ENCODE measurements at regions not wholly inside any gene's neighbourhood (a gene's known extent, or its start where the extent isn't known, plus 50 kb on each side); places are given as distances from the start of the nearest gene placed in this dataset.

- TF ChIP-seq CHD7 (IDR thresholded peaks at IDR 0.05; ENCODE audit: insufficient replicate concordance, low read length) = no peak
- TF ChIP-seq RAD21 (IDR thresholded peaks at IDR 0.05 in 1 of 2, conservative IDR thresholded peaks at IDR 0.05 in 1 of 2; ENCODE audit: low read depth in 2 of 2, low read length in 2 of 2) = peak in 1 of 2 experiments; percentile 48; a peak in 2 of 4 replicates
- no peak for TF ChIP-seq JUND (IDR thresholded peaks at IDR 0.05; ENCODE audit: low read length)
- TF ChIP-seq POU5F1 (IDR thresholded peaks at IDR 0.05; ENCODE audit: low read depth, low read length) = no peak
- no peak for TF ChIP-seq EZH2 (IDR thresholded peaks at IDR 0.05; ENCODE audit: low read depth, low read length, severe bottlenecking)
- TF ChIP-seq CTCF (IDR thresholded peaks at IDR 0.05; ENCODE audit: control extremely low read depth in 1 of 3, insufficient read depth in 1 of 3, low read depth in 1 of 3, low read length in 3 of 3) = peak in 1 of 3 experiments; percentile 14; a peak in 1 of 4 replicates
- no peak for TF ChIP-seq ZNF274 (IDR thresholded peaks at IDR 0.05; ENCODE audit: borderline replicate concordance, extremely low read depth, low read length)
- no peak for TF ChIP-seq HDAC2 (IDR thresholded peaks at IDR 0.05; ENCODE audit: borderline replicate concordance in 1 of 2, low read depth in 2 of 2, low read length in 2 of 2)
Measured at GRCh38 chr2:194896871-194897270, 760.2 kb upstream of the SLC39A10 start (continued).
